Right lobe of liver (tissue), 6 donors: ENCODE measurements at regions not wholly inside any gene's neighbourhood (a gene's known extent, or its start where the extent isn't known, plus 50 kb on each side); places are given as distances from the start of the nearest gene placed in this dataset.

Experiments
- ATAC-seq, 4 donors: fragments of 200-7000 bp; cut with Tn5 transposase; one replicate each; pipeline ENCODE4 v1.9.1; 2020; ENCODE audit warnings: mild to moderate bottlenecking in 4 of 4, moderate library complexity in 4 of 4
- DNase-seq, 3 donors: peaks; one replicate each; pipeline ENCODE4 v3.0.0-alpha.2; 2020
- H3K27ac ChIP-seq, 3 donors: fragments of 200-600 bp; one replicate each; pipeline ENCODE4 v1.8.0; 2022
- H3K27me3 ChIP-seq, 2 donors: fragments of 200-600 bp; one replicate each; pipeline ENCODE4 v1.8.0; 2022
- H3K36me3 ChIP-seq, 4 donors: fragments of 200-600 bp; sonication (generic) in 1 of 4; one replicate each; pipeline versions ENCODE4 v1.5.1 to v1.8.0; 2017 to 2022; ENCODE audit warnings: control low read depth in 1 of 4
- H3K4me1 ChIP-seq, 4 donors: fragments of 200-600 bp; sonication (generic) in 1 of 4; one replicate each; pipeline versions ENCODE4 v1.5.1 to v1.8.0; 2017 to 2022; ENCODE audit warnings: control low read depth in 1 of 4
- H3K4me3 ChIP-seq, 3 donors: fragments of 200-600 bp; one replicate each; pipeline ENCODE4 v1.8.0; 2022
- H3K9me3 ChIP-seq, 4 donors: fragments of 200-600 bp; sonication (generic) in 1 of 4; one replicate each; pipeline versions ENCODE4 v1.5.1 to v1.8.0; 2017 to 2022; ENCODE audit warnings: control low read depth in 1 of 4
- CTCF ChIP-seq, 4 donors: fragments of 200-600 bp in 3 of 4; fragments of 450-650 bp in 1 of 4; IDR thresholded peaks; one replicate each; pipeline versions ENCODE4 v1.5.1 to v1.8.0; 2016 to 2022; ENCODE audit warnings: antibody characterized with exemption in 4 of 4, mild to moderate bottlenecking in 2 of 4
- POLR2A ChIP-seq: fragments of 450-650 bp; IDR thresholded peaks from one replicate; pipeline ENCODE4 v1.6.1; 2017; ENCODE audit warnings: antibody characterized with exemption, mild to moderate bottlenecking
- intact Hi-C, 2 donors: fragments of 100-400 bp; cut with DNase I; formaldehyde crosslinking; loops; one replicate each; pipeline versions ENCODE4 v1.11.2 to v1.14.1; 2022
- small RNA-seq, 2 experiments: library from RNA; depleted of rRNA; stranded (forward); fragments of <200 nt; gene quantifications; one replicate each; pipeline ENCODE3, GENCODE V24; 2016
- donor health status: DM: no; HTN: yes; CAD: no.
- donor health status: DM: no; HTN: no; CAD: no.
- donor health status: DM: no; HTN: no; CAD: no.
- donor health status: DM: no; HTN: yes; CAD: no.
- donor health status: DM: no; HTN: yes; CAD: no.

- no peak for ATAC-seq
- intact Hi-C loops, result no loop called here
Measured at GRCh38 chrX:89124985-89125384, 378.0 kb downstream of the CPXCR1 start.

More at GRCh38 chrX:89124985-89125384, 378.0 kb downstream of the CPXCR1 start:
- DNase-seq, result no peak
- TF ChIP-seq POLR2A (no peak), CTCF (IDR thresholded peaks at IDR 0.05) (no peak)
- Histone ChIP-seq H3K9me3 (no peaks in the 10 kb centered on the region), H3K4me3 (no peak overlapping the region), H3K4me1 (no peaks in the 10 kb centered on the region), H3K27ac (no peak overlapping the region), H3K36me3 (no peaks in the 10 kb centered on the region), H3K27me3 (no peaks in the 10 kb centered on the region)

Small RNAs in the stretch of these regions (small RNA-seq; reads per million reads assigned to genes)
- gene AL731768.1, result 0 reads per million in 2 experiments
